GM19324 (cell line): ENCODE measurements at regions not wholly inside any gene's neighbourhood (a gene's known extent, or its start where the extent isn't known, plus 50 kb on each side); places are given as distances from the start of the nearest gene placed in this dataset.

Experiments used
- ATAC-seq: cut with Tn5 transposase; IDR thresholded peaks from one replicate; pipeline ENCODE4 v1.9.1; 2021; ENCODE audit warnings: mild to moderate bottlenecking, moderate library complexity; ENCODE audit not compliant: unreplicated experiment, low FRiP score

DNA sequence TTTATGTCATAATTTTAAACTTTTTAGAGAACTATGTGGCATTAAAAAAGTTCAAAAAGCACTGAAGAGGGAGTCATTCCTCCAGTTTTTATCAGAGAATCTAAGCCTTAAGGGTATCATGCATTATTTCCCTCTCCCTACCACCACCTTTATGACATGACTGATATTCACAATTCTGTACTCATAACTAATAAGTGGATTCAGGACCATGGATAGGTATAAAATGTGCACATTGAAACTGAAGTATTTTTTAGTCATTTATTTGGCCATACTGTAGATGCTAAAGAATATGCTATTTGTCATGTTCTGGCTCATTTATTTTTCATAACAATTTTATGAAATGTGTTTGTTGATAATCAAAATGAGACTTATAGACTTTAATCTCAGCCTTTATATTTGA lies 897.5 kb upstream of the AGA start:
- no peak for ATAC-seq

- ATAC-seq, result no peak
Measured at GRCh38 chr4:178340468-178340867, 898.2 kb upstream of the AGA start.

GRCh38 chr4:178344096-178344495 lies 901.9 kb upstream of the AGA start:
- ATAC-seq, result no peak

DNA sequence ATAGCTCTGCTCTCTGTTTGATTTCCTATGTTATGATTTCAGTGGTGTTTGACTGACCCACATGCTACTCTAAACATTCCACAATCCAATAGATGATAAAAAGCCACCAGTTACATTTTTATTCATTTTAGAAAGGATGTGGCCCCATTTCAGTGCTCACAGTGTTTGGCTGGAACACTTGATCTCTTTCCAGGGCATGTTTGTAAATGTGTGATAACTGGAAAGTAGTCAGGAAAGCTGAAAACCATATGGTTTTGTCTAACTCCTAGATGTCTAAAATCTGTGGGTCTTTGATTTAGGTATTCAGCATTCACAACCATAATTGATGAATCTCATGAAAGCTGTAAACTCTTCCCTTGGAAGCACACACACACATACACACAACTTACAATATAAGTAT lies 904.9 kb upstream of the AGA start:
- no peak for ATAC-seq

DNA sequence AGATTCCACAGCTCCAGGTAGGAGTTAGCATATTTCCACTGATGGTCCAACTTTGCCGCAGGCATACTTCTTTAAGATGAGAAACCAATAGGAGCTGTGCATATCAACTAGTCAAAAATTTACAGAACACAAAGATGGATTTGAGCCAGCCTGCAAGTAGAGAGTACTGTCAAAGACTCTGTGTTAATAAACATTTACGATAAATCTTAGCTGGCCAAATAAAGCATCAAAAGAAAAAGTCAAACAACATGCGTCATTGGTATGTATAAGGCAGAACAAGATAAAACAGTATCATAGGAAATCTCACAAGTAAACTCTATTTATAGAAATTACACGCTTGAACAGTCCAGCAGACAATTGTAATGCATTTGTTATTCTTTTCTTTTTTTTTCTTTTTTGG lies 907.4 kb upstream of the AGA start:
- no peak for ATAC-seq

DNA sequence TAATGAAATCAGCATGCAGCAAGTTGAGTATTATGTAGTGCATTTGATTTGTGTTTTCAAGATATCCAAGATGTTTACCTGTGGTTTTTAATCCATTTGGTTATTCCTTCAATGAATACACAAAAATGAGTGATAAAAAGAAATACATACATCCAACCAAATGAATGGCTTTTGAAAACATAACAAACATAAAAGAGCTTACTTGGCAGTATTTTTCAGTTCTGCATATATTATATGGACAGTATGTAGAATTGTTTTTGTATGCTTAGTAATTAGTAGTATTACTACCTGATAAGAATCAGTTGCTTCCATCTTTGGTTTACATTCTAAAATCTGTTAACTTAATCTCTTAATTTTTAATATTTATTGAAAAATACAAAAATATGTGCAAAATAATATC lies 908.9 kb upstream of the AGA start:
- no peak for ATAC-seq

- ATAC-seq, result no peak
Measured at GRCh38 chr4:178356725-178357124, 914.5 kb upstream of the AGA start.

DNA sequence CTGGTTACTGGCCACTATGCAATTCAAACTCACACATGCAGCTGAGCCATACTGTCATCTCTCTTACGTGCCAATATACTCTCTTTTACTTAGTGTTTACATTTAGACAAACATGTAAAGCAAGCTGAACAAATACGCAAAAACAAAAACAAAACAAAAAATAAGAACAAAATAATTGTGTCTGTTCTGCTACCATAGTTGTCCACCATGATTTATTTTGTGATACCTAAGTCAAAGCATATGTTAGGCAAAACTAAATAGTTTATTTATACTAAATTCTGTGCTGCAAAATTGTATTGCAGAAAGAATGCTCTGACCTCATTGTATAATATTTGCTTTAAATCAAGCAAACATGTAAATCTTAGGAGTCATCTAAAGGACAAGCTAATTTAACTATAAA lies 943.2 kb upstream of the AGA start:
- no peak for ATAC-seq

- ATAC-seq, result no peak
Measured at GRCh38 chr4:178387756-178388155, 945.5 kb upstream of the AGA start.

GRCh38 chr4:178395798-178396197 lies 953.6 kb upstream of the AGA start:
- ATAC-seq, result no peak

DNA sequence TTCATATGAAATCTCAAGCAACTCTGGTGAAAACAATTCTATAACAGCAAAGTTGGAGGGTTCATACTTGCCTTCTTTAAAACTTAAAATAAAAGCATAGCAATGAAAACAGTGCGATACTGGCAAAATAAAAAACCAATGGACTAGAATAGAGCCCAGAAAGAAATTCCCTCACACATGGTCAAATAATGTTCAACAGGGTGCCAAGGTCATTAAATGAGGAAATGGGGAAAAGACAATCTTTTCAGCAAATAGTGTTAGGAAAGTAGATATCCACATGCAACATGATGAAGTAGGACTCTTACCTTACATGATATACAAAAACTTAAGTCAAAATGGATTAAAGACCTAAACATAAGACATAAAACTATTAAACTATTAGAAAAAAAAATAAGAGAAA lies 970.2 kb upstream of the AGA start:
- no peak for ATAC-seq

DNA sequence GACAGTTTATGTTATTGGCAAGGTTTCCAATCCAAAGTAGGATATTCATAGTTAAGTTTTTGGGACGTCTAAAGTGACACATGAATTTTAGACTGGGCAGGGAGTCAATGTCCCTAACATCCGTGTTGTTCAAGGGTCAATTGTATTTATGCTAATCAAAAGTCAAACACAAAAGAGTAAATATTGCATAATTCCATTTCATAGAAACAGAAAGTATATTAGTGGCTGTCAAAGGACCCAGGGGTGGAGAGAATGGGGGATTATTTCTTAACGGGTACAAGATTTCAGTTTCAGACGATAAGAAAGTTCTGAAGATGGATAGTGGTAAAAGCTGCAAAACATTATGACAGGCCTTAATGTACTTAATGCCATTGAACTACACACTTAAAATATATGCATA lies 971.8 kb upstream of the AGA start:
- ATAC-seq, result no peak

DNA sequence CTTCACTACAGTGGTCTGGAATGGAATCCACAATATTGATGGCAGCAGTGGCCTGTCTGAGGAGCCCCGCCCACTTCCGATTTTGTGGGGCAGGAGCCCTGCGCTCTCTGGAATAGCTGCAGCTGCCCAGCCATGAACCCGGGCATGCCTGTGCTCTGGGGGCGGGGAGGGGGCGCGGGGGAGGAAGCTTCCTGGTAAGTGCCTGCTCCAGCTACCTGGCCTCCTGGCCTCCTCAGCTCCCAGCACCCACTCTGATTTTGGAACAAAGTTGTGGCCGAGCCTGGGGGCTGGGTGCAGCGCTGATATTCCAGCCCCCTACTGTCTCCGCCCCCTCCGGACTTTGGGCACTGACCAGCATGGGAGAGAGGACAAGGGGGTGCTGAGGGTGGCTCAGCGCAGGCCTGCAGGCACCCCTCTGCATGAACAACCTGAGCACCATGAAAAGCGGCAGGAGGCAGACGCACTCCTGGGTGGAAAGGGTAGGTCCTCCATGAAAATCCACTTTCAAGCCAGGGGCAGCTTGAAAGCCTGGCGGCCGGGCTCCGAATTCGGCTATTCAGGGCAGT lies 972.7 kb upstream of the AGA start:
- no peak for ATAC-seq

DNA sequence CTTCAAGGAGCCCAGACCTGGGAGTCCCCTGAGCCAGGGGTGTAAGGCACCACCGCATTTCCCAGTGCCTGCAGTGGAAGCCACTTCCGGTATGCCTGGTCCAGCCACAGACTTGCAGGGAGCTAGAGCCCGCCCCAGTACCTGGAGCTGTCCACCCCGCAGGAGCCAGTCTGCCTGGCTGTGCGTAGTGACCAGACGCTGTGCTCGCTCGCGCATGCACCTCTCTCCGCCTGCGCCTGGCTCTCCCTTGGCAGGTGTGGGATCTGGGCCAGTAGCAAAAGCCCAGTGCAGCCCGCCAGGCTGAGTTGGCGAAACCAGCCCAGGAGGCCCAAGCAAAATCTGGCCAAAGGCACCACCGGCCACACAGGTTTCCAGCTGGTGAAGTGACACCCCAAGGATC lies 973.7 kb upstream of the AGA start:
- ATAC-seq, result no peak

GRCh38 chr4:178423366-178423765 lies 981.1 kb upstream of the AGA start:
- ATAC-seq, result no peak

DNA sequence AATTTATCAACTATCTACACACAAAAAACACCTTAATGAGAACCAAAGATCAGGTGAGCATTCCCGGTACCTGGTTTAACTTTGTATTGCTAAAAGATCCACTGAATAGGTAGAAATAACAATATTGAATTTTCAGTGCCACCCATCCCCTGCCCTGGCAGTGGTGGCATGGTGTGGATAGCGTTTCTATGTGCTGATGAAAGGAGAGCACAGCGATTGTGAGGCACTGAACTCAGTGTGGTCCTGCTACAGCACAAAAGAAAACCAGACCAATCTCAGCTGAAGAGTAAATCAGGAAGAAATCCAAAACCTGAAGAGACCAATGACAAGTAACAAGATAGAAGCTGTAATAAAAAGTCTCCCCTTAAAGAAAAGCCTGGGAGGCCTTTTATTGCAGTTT lies 984.6 kb upstream of the AGA start:
- no peak for ATAC-seq

GRCh38 chr4:178427663-178428062 lies 985.4 kb upstream of the AGA start:
- ATAC-seq, result no peak

DNA sequence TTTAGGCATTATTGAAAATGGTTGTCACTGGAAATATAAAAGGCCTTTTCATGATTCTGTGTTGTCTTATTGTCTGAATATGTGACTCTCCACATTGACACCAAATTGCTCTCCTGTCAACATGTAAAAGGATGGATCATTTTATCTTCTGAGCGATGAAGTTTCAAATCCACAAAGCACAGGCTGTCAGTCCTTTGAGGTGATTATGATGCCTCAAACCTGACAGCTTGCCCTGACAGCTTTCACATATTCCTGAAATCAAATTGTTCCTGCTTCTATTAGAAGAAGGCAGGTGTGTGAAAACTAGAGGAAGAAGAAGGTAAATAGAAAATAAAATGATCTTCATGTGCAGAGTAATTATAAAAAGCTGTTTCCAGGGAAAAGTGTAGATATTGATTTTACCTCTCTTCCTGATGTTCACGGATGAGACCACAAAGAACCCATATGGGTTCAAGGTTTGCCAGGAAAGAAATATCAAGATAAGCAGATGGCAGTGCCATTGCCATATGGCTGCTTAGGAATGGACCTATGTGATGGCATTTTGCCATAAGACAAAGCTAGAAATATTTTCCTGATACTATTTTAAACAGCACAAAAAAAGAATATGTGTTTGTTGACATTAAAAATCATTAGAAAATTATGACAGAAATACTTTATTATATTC lies 1006.3 kb upstream of the AGA start:
- ATAC-seq, result no peak

DNA sequence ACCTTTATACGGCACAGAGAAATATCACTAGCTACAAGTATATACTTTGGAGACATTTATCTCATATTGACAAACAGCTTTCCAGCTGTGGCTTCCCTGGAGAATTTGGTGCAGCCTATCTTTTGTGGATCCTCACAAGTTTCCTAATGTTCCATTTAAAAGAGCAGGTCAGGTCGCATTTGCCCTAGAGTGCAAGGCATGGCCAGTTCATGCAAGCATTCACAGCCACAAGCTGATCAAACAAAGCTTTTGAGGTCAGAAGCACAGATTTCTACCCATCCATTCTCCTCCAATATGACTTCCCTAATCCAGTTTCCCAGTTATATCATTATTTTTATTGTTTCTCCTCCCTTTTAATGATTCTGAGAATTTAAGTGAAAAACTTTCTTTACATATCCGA lies 1008.4 kb upstream of the AGA start:
- ATAC-seq, result no peak

DNA sequence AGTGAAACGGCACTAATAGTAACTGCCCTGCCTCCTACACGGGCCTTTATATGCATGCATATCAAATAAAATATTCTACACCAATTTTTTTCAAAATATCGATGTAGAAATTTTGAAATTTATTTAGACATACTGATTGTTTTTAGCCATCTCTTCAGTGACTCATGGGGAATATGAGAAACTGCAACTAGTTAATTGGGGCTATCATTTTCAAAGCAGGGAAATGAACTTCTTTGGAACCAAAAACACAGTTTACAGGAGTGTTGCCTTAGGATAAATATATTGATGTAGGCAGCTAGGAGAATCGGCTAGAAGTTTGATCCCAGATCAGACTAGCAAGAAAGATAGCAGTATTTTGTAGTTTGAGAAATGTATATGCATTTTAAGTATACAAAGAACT lies 1010.8 kb upstream of the AGA start:
- ATAC-seq, result no peak

- no peak for ATAC-seq
Measured at GRCh38 chr4:178457286-178457685, 1015.0 kb upstream of the AGA start.

DNA sequence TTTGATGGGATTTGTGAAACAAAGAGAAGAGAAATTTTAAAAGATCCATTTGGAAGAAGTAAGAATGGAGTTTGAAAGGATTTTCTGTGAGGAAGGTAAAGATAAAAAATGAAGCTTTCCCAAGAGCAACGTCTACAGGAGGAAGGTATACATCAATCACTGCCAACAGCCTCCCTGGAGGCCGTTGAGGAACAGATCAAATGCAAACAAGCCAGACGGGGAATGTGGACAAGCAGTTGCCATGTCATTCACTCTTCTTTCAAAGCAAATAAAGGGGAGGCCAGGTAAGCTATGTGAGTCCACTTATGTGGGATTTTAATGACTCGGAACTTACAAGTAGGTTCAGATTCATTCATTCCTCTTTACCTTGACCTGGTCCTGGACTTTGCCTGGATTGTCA lies 1020.5 kb upstream of the AGA start:
- ATAC-seq, result no peak

DNA sequence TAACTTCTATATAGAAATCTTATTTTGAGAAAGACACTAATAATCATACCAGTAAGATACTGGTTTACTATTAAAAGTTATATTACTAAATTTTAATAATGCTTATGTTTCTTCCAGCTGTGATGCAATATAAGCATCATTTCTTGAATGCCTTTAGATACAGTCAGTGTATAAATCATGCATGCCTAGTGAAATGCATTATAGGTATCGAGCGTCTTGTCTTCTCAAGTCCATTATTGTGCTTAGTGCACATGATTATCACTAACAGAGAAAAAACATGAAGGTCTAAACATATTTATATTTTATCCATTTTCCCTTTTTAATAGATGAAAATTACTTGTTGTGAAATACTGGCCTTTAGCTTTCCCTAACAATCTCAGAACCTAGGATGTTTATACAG lies 1021.5 kb upstream of the AGA start:
- no peak for ATAC-seq
